GM19397 (cell line): ENCODE measurements at regions not wholly inside any gene's neighbourhood (a gene's known extent, or its start where the extent isn't known, plus 50 kb on each side); places are given as distances from the start of the nearest gene placed in this dataset.
A peak's percentile ranks its signal among the peaks of the same experiment; 100 is the strongest.

Experiments
- ATAC-seq: cut with Tn5 transposase; IDR thresholded peaks from one replicate; pipeline ENCODE4 v1.9.1; 2021; ENCODE audit warnings: mild to moderate bottlenecking, moderate library complexity; ENCODE audit not compliant: unreplicated experiment

- no peak for ATAC-seq
These were observed 56.3 kb downstream of the SLC24A2 start for GRCh38 chr9:19732441-19732951.

- no peak for ATAC-seq
These were observed 60.7 kb downstream of the SLC24A2 start for GRCh38 chr9:19728101-19728500.

GRCh38 chr9:19725970-19726369 lies 62.9 kb downstream of the SLC24A2 start:
- ATAC-seq, result no peak

GRCh38 chr9:19720377-19720776 lies 68.5 kb downstream of the SLC24A2 start:
- ATAC-seq, result no peak

- no peak for ATAC-seq
These were observed 85.1 kb downstream of the SLC24A2 start for GRCh38 chr9:19703702-19704101.

GRCh38 chr9:19701991-19702390 lies 86.8 kb downstream of the SLC24A2 start:
- no peak for ATAC-seq

- no peak for ATAC-seq
These were observed 87.6 kb downstream of the SLC24A2 start for GRCh38 chr9:19701274-19701673.

GRCh38 chr9:19700699-19701098 lies 88.1 kb downstream of the SLC24A2 start:
- ATAC-seq, result no peak

GRCh38 chr9:19699756-19700155 lies 89.1 kb downstream of the SLC24A2 start:
- no peak for ATAC-seq

- no peak for ATAC-seq
These were observed 89.9 kb downstream of the SLC24A2 start for GRCh38 chr9:19698960-19699359.

- ATAC-seq, result no peak
These were observed 94.2 kb downstream of the SLC24A2 start for GRCh38 chr9:19694601-19695000.

GRCh38 chr9:19690128-19690527 lies 98.7 kb downstream of the SLC24A2 start:
- no peak for ATAC-seq

GRCh38 chr9:19689328-19690101 lies 99.3 kb downstream of the SLC24A2 start:
- no peak for ATAC-seq

- no peak for ATAC-seq
These were observed 105.1 kb downstream of the SLC24A2 start for GRCh38 chr9:19683715-19684114.

- ATAC-seq, result no peak
These were observed 106.4 kb downstream of the SLC24A2 start for GRCh38 chr9:19682397-19682796.

- ATAC-seq, result no peak
These were observed 107.0 kb downstream of the SLC24A2 start for GRCh38 chr9:19681846-19682245.

- ATAC-seq, result no peak
These were observed 110.9 kb downstream of the SLC24A2 start for GRCh38 chr9:19677924-19678323.

- no peak for ATAC-seq
These were observed 113.3 kb downstream of the SLC24A2 start for GRCh38 chr9:19675492-19675891.

GRCh38 chr9:19666575-19666974 lies 122.3 kb downstream of the SLC24A2 start:
- ATAC-seq, result no peak

- peak; percentile 100 for ATAC-seq
These were observed 123.5 kb downstream of the SLC24A2 start for GRCh38 chr9:19665146-19665863.

- no peak for ATAC-seq
These were observed 125.3 kb downstream of the SLC24A2 start for GRCh38 chr9:19663570-19663969.

GRCh38 chr9:19662213-19662612 lies 126.6 kb downstream of the SLC24A2 start:
- ATAC-seq, result no peak
